ENCODE measurements at regions not wholly inside any gene's neighbourhood (a gene's known extent, or its start where the extent isn't known, plus 50 kb on each side); places are given as distances from the start of the nearest gene placed in this dataset.

DNA sequence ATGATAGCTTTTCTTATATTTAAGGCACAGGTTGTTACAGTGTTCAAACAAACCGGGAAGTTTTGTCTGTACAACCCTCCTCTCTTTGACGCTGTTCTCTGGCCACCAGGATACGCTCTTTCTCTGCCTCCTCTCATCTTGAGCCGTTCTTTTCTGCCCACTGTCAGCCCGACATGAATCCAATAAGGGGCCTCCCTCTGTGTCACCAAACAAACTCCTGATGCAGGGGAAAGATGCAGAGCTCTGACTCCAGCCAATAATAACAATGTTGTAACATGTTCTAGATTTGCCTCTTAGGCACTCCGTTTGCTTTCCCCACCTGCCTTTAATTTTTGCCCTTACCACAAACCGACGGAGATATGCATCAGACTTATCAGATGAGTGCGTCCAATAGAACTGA lies 449.3 kb downstream of the SLC4A3 start (continued):
- TF ChIP-seq ZNF580 (tag by site-specific recombination; IDR thresholded peaks at IDR 0.05), result no peak

DNA sequence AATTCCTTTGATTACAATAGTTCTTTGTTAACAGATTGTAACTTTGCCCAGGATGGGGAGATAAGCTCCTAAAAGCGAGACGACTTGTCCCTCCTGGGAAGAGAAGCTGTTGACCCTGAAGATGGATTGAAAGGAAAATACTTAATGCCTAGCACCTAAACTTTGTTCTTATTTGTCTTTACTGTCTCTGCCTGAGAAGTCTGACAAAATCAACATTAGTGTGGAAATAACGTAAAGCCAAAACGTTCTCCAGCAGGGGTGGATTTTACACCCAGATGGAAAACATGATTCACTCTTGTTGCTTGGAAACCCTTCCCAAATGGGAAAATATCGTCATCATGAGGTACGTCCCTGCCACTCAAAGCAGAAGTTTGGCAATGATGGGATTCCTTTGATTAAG lies 450.1 kb downstream of the SLC4A3 start:
- CTCF ChIA-PET, result interaction anchor here (0.6 kb wide), 1 partner anchor 1571 kb away, joined by 3 read pairs; no protein-coding TSS in a partner anchor
- Histone ChIP-seq H3K9me3 (ENCODE audit: control insufficient read depth, insufficient read depth, low read depth, low read length) (no peaks in the 10 kb centered on the region), H3K36me3 (ENCODE audit: control insufficient read depth in 2 of 2, insufficient read depth in 1 of 2, low read length in 2 of 2) (no peaks in the 10 kb centered on the region), H3K27ac (ENCODE audit: extremely low read depth, low read depth, low read length) (no peak overlapping the region), H3K4me3 (ENCODE audit: low read depth, low read length) (no peak overlapping the region), H3K4me1 (ENCODE audit: control insufficient read depth, insufficient read depth, low read length) (peaks cover 6% of the 10 kb centered on the region)
- POLR2A ChIA-PET, result no interaction called here
- TF ChIP-seq MZF1 (tag by site-specific recombination; IDR thresholded peaks at IDR 0.05; ENCODE audit: borderline replicate concordance), result peak; percentile 50; the same call in 1 of the 2 replicates
- no peak for TF ChIP-seq ZNF580 (tag by site-specific recombination; IDR thresholded peaks at IDR 0.05)
- no peak for TF ChIP-seq ZNF837 (tag by site-specific recombination; IDR thresholded peaks at IDR 0.05)
- TF ChIP-seq ZNF121 (tag by site-specific recombination; IDR thresholded peaks at IDR 0.05), result no peak
- no peak for TF ChIP-seq ZNF19 (tag by site-specific recombination; IDR thresholded peaks at IDR 0.05; ENCODE audit: low read depth)
- TF ChIP-seq, protein P1, sequence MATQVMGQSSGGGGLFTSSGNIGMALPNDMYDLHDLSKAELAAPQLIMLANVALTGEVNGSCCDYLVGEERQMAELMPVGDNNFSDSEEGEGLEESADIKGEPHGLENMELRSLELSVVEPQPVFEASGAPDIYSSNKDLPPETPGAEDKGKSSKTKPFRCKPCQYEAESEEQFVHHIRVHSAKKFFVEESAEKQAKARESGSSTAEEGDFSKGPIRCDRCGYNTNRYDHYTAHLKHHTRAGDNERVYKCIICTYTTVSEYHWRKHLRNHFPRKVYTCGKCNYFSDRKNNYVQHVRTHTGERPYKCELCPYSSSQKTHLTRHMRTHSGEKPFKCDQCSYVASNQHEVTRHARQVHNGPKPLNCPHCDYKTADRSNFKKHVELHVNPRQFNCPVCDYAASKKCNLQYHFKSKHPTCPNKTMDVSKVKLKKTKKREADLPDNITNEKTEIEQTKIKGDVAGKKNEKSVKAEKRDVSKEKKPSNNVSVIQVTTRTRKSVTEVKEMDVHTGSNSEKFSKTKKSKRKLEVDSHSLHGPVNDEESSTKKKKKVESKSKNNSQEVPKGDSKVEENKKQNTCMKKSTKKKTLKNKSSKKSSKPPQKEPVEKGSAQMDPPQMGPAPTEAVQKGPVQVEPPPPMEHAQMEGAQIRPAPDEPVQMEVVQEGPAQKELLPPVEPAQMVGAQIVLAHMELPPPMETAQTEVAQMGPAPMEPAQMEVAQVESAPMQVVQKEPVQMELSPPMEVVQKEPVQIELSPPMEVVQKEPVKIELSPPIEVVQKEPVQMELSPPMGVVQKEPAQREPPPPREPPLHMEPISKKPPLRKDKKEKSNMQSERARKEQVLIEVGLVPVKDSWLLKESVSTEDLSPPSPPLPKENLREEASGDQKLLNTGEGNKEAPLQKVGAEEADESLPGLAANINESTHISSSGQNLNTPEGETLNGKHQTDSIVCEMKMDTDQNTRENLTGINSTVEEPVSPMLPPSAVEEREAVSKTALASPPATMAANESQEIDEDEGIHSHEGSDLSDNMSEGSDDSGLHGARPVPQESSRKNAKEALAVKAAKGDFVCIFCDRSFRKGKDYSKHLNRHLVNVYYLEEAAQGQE (tag by site-specific recombination; IDR thresholded peaks at IDR 0.05), result no peak

DNA sequence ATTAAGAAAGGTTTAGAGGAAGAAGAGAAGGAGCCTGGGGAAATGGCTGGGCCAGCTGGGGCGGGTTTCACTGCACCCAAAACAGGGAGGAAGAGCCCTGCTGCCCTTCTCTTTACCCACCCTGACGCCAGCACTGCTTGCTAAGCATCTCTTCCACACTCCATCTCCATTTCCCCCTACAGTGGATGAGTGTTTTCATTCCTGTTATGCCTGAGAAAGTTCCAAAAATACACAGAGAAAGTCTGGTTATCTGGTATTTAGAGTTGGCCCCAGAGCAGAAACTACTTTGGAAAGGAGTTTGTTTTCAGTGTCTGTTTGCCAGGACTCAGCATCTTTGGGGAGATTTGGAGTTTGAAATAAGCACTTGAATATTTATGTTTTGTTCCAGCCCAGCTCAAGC lies 451.0 kb downstream of the SLC4A3 start:
- Histone ChIP-seq H3K36me3 (ENCODE audit: control insufficient read depth in 2 of 2, insufficient read depth in 1 of 2, low read length in 2 of 2) (no peaks in the 10 kb centered on the region), H3K4me3 (ENCODE audit: low read depth, low read length) (no peak overlapping the region), H3K9me3 (ENCODE audit: control insufficient read depth, insufficient read depth, low read depth, low read length) (no peaks in the 10 kb centered on the region), H3K27ac (ENCODE audit: extremely low read depth, low read depth, low read length) (no peak overlapping the region), H3K4me1 (ENCODE audit: control insufficient read depth, insufficient read depth, low read length) (peaks cover 6% of the 10 kb centered on the region)
- CTCF ChIA-PET, result interaction anchor here (0.6 kb wide), 1 partner anchor 41 kb away, joined by 4 read pairs; no protein-coding TSS in a partner anchor
- TF ChIP-seq ZNF292 (tag by site-specific recombination; IDR thresholded peaks at IDR 0.05; ENCODE audit: borderline replicate concordance, low read depth), result no peak
- TF ChIP-seq ZNF621 (tag by site-specific recombination; IDR thresholded peaks at IDR 0.05), result no peak
- TF ChIP-seq ZNF146 (tag by site-specific recombination; IDR thresholded peaks at IDR 0.05), result no peak
- POLR2A ChIA-PET, result interaction anchor here (0.6 kb wide), 1 partner anchor 11 kb away, joined by 3 read pairs; no protein-coding TSS in a partner anchor

- peaks cover 6% of the 10 kb centered on the region for H3K4me1 ChIP-seq (ENCODE audit: control insufficient read depth, insufficient read depth, low read length)
- no peak overlapping the region for H3K4me3 ChIP-seq (ENCODE audit: low read depth, low read length)
- ChIA-PET CTCF (interaction anchor here (0.7 to 0.8 kb wide), 2 partner anchors 431 to 1494 kb away, joined by 3 read pairs; no protein-coding TSS in a partner anchor), POLR2A (no interaction called here)
- no peak for TF ChIP-seq ZNF132 (tag by site-specific recombination; IDR thresholded peaks at IDR 0.05; ENCODE audit: borderline replicate concordance)
- TF ChIP-seq SETDB1 (IDR thresholded peaks at IDR 0.05; ENCODE audit: insufficient read length, low read length), result no peak
- no peak for TF ChIP-seq ZBTB6 (tag by site-specific recombination; IDR thresholded peaks at IDR 0.05)
- no peak for TF ChIP-seq RBAK (tag by site-specific recombination; IDR thresholded peaks at IDR 0.05)
- TF ChIP-seq BCL6B (tag by site-specific recombination; IDR thresholded peaks at IDR 0.05), result no peak
- TF ChIP-seq ZNF114 (tag by site-specific recombination; IDR thresholded peaks at IDR 0.05), result no peak
- TF ChIP-seq ZNF19 (tag by site-specific recombination; IDR thresholded peaks at IDR 0.05; ENCODE audit: low read depth), result no peak
- no peak for TF ChIP-seq ZBTB1 (tag by site-specific recombination; IDR thresholded peaks at IDR 0.05)
- TF ChIP-seq, protein P2, sequence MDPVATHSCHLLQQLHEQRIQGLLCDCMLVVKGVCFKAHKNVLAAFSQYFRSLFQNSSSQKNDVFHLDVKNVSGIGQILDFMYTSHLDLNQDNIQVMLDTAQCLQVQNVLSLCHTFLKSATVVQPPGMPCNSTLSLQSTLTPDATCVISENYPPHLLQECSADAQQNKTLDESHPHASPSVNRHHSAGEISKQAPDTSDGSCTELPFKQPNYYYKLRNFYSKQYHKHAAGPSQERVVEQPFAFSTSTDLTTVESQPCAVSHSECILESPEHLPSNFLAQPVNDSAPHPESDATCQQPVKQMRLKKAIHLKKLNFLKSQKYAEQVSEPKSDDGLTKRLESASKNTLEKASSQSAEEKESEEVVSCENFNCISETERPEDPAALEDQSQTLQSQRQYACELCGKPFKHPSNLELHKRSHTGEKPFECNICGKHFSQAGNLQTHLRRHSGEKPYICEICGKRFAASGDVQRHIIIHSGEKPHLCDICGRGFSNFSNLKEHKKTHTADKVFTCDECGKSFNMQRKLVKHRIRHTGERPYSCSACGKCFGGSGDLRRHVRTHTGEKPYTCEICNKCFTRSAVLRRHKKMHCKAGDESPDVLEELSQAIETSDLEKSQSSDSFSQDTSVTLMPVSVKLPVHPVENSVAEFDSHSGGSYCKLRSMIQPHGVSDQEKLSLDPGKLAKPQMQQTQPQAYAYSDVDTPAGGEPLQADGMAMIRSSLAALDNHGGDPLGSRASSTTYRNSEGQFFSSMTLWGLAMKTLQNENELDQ (tag by site-specific recombination; IDR thresholded peaks at IDR 0.05; ENCODE audit: low read depth), result no peak
- TF ChIP-seq ZNF843 (tag by site-specific recombination; IDR thresholded peaks at IDR 0.05), result no peak
- TF ChIP-seq ZNF394 (tag by site-specific recombination; IDR thresholded peaks at IDR 0.05; ENCODE audit: borderline replicate concordance), result no peak
- no peak overlapping the region for H3K27ac ChIP-seq (ENCODE audit: extremely low read depth, low read depth, low read length)
- no peaks in the 10 kb centered on the region for H3K36me3 ChIP-seq (ENCODE audit: control insufficient read depth in 2 of 2, insufficient read depth in 1 of 2, low read length in 2 of 2)
- H3K9me3 ChIP-seq (ENCODE audit: control insufficient read depth, insufficient read depth, low read depth, low read length), result no peaks in the 10 kb centered on the region
These were observed 452.2 kb downstream of the SLC4A3 start for GRCh38 chr2:220079595-220079994.
